HCT116 (cell line): ENCODE measurements at regions not wholly inside any gene's neighbourhood (a gene's known extent, or its start where the extent isn't known, plus 50 kb on each side); places are given as distances from the start of the nearest gene placed in this dataset.
"Not testable (repeated sequence)": the region's sequence is repeated elsewhere in the genome, so short reads cannot be mapped to it uniquely, and the experiment has no call there.

Experiments used
- CBX3 ChIP-seq: IDR thresholded peaks from 2 replicates; pipeline ENCODE4 v1.6.1; 2012; ENCODE audit warnings: low read depth
- CTCF ChIP-seq, 3 experiments: fragments of 200-600 bp in 1 of 3; sonication (generic) in 1 of 3; IDR thresholded peaks in 2 of 3; conservative IDR thresholded peaks in 1 of 3; 2 replicates each; pipeline ENCODE4 v1.5.1; 2012 to 2017; ENCODE audit warnings: low read depth in 2 of 3, low read length in 2 of 3, antibody characterized with exemption in 1 of 3, borderline replicate concordance in 1 of 3, control low read depth in 1 of 3, mild to moderate bottlenecking in 1 of 3, mixed read lengths in 1 of 3, mixed run types in 1 of 3, moderate library complexity in 1 of 3; ENCODE audit not compliant: insufficient read depth in 1 of 3
- EZH2 ChIP-seq: fragments of 200-600 bp; sonication (generic); IDR thresholded peaks from 2 replicates; pipeline ENCODE4 v1.6.1; 2017; ENCODE audit warnings: antibody characterized with exemption, mixed run types
- POLR2A ChIP-seq: IDR thresholded peaks from 2 replicates; pipeline ENCODE4 v1.7.0; 2011; ENCODE audit warnings: borderline replicate concordance; ENCODE audit not compliant: insufficient read depth, insufficient read length; ENCODE audit errors: extremely low read depth
- POLR2AphosphoS5 ChIP-seq: IDR thresholded peaks from 2 replicates; pipeline ENCODE4 v1.6.1; 2011; ENCODE audit warnings: mild to moderate bottlenecking, low read depth, low read length, moderate library complexity
- RAD21 ChIP-seq: IDR thresholded peaks from 2 replicates; pipeline ENCODE4 v1.6.1; 2012; ENCODE audit warnings: low read depth, mild to moderate bottlenecking
- REST ChIP-seq: IDR thresholded peaks from 2 replicates; pipeline ENCODE4 v1.6.1; 2012; ENCODE audit warnings: low read depth
- SIN3A ChIP-seq: IDR thresholded peaks from 2 replicates; pipeline ENCODE4 v1.6.1; 2012; ENCODE audit warnings: low read depth
- SP1 ChIP-seq: IDR thresholded peaks from 2 replicates; pipeline ENCODE4 v1.6.1; 2012; ENCODE audit warnings: low read depth
- SRF ChIP-seq: IDR thresholded peaks from 2 replicates; pipeline ENCODE4 v1.6.1; 2012; ENCODE audit warnings: low read depth
- YY1 ChIP-seq: IDR thresholded peaks from 2 replicates; pipeline ENCODE4 v1.6.1; 2011; ENCODE audit warnings: low read length, low read depth, moderate library complexity, mild to moderate bottlenecking; ENCODE audit not compliant: insufficient replicate concordance; ENCODE audit errors: extremely low read depth
- ZNF274 ChIP-seq: fragments of 200-500 bp; sonication (Bioruptor generic); IDR thresholded peaks from 2 replicates; pipeline ENCODE4 v1.6.1; 2014; ENCODE audit warnings: mild to moderate bottlenecking, low read depth, low read length, inconsistent platforms
- TF ChIP-seq, protein P1 (sequence below): IDR thresholded peaks from 2 replicates; pipeline ENCODE4 v1.6.1; 2011; ENCODE audit warnings: mild to moderate bottlenecking, low read length, moderate library complexity; ENCODE audit not compliant: insufficient replicate concordance; ENCODE audit errors: extremely low read depth

DNA sequence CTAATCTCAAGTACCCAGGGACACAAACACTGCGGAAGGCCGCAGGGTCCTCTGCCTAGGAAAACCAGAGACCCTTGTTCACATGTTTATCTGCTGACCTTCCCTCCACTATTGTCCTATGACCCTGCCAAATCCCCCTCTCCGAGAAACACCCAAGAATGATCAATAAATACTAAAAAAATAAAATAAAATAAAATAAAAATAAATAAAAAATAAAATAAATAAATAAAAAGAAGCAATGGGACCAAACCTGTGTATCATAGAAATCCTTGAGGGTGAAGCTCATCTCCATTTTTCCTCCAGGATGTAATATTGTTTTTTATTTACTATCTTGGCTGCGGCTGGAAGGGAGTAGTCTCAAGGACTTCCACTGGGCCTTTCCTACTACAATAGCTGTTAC lies 82.0 kb upstream of the CMKLR1 start:
- TF ChIP-seq CTCF (IDR thresholded peaks at IDR 0.05 in 2 of 3, conservative IDR thresholded peaks at IDR 0.05 in 1 of 3; ENCODE audit: borderline replicate concordance in 1 of 3, insufficient read depth in 1 of 3, low read depth in 2 of 3, low read length in 2 of 3); REST; CBX3; EZH2; POLR2A; SP1; RAD21; POLR2AphosphoS5; SIN3A; YY1; ZNF274; SRF: not testable (repeated sequence)
- TF ChIP-seq, protein P1, sequence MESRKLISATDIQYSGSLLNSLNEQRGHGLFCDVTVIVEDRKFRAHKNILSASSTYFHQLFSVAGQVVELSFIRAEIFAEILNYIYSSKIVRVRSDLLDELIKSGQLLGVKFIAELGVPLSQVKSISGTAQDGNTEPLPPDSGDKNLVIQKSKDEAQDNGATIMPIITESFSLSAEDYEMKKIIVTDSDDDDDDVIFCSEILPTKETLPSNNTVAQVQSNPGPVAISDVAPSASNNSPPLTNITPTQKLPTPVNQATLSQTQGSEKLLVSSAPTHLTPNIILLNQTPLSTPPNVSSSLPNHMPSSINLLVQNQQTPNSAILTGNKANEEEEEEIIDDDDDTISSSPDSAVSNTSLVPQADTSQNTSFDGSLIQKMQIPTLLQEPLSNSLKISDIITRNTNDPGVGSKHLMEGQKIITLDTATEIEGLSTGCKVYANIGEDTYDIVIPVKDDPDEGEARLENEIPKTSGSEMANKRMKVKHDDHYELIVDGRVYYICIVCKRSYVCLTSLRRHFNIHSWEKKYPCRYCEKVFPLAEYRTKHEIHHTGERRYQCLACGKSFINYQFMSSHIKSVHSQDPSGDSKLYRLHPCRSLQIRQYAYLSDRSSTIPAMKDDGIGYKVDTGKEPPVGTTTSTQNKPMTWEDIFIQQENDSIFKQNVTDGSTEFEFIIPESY, result not testable (repeated sequence)
